B cell (primary cell): ENCODE measurements at regions not wholly inside any gene's neighbourhood (a gene's known extent, or its start where the extent isn't known, plus 50 kb on each side); places are given as distances from the start of the nearest gene placed in this dataset.

ENCODE experiments used
- EZH2 ChIP-seq: IDR thresholded peaks from 2 replicates; pipeline ENCODE4 v1.6.1; 2012; ENCODE audit warnings: borderline replicate concordance, low read depth, mild to moderate bottlenecking, moderate library complexity, low read length; ENCODE audit not compliant: insufficient read depth, poor library complexity, severe bottlenecking
- TF ChIP-seq, protein P1 (sequence below): fragments of 200-600 bp; IDR thresholded peaks from one replicate; pipeline ENCODE4 v1.8.0; 2022; ENCODE audit warnings: antibody characterized with exemption, mild to moderate bottlenecking

DNA sequence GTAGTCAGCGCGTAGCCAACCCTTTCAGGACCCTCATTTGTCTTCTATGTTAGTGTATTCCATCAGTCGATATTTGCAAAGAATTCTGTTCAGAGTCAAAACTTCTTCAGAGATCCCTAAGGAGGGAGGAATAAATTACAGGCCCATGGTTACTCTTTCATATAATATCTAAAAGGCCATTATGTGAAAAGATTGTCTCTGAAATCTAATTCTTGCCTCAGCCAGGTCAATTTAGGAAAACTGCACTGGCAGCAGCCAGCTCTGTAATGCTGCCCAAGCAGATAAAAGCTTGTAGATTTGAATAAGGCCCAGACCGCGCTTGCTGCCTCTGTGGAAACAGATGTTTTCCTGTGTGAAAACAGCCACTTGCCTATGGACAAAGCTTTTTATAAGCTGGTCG lies 379.8 kb downstream of the CNTNAP4 start:
- TF ChIP-seq, protein P1, sequence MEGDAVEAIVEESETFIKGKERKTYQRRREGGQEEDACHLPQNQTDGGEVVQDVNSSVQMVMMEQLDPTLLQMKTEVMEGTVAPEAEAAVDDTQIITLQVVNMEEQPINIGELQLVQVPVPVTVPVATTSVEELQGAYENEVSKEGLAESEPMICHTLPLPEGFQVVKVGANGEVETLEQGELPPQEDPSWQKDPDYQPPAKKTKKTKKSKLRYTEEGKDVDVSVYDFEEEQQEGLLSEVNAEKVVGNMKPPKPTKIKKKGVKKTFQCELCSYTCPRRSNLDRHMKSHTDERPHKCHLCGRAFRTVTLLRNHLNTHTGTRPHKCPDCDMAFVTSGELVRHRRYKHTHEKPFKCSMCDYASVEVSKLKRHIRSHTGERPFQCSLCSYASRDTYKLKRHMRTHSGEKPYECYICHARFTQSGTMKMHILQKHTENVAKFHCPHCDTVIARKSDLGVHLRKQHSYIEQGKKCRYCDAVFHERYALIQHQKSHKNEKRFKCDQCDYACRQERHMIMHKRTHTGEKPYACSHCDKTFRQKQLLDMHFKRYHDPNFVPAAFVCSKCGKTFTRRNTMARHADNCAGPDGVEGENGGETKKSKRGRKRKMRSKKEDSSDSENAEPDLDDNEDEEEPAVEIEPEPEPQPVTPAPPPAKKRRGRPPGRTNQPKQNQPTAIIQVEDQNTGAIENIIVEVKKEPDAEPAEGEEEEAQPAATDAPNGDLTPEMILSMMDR = no peak
- no peak for TF ChIP-seq EZH2
